RPMI8226 (cell line): ENCODE measurements at regions not wholly inside any gene's neighbourhood (a gene's known extent, or its start where the extent isn't known, plus 50 kb on each side); places are given as distances from the start of the nearest gene placed in this dataset.

Experiments
- DNase-seq: peaks from one replicate; pipeline ENCODE4 v3.0.0-alpha.2; 2015

GRCh38 chr4:65102419-65102818 is 567.9 kb downstream of the EPHA5 start:
- DNase-seq = no peak

DNA sequence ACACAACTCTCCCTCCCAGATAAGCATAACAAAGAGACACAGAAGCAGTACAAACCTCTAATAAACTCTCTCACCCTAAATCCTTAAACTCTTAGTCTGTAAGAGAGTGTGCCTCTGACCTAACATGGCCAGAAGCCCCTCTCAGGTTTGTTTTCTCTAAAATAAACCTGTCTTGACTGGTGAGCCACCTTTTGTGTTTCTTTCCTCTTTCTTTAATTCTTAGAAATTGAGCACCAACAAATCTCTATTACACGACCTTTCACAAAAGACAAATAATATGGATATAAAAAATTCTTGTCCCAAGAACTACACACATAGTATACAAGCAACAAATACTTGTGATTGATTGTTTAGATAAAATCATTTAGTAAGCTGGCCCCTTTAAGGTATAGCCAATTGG is 573.7 kb downstream of the EPHA5 start:
- DNase-seq = no peak

DNA sequence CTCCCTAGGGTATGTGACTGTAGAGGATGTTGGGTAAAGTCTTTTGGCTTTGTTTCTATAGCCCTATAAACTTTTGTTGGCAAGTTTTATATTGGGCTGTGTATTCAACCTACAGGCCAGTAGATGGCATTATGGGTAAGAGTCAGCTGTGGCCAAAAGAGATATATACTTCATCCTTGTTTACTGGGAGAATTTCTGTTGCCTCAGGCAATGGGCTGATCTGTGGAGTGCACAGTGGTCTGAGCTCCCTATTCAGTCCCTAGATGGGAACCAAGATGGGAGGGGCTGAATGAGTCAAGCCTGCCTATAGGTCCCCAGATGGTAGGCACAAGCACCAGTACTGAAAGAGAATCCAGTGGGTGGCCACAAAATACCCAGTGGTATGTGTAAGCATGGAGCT is 580.6 kb downstream of the EPHA5 start:
- no peak for DNase-seq

GRCh38 chr4:65083076-65083475 is 587.2 kb downstream of the EPHA5 start:
- DNase-seq = no peak

DNA sequence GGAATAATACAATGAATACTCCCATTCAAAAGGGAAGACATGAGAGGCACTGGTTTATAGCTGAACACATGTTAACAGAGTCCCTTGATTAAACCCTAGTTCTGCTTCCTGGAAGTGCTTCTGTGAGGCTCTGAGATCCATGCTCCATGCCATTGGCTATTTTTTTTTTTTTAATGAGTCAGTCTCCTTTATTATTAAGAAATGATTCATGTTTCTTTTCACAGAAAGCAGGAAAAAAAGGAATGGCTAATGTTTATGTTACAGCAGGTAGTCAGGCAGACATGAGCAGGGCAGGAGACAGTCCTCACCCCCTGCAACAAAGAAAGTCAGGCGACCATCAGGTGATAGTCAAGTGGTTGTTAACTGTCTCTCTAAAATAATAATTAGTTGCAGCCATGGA is 598.7 kb downstream of the EPHA5 start:
- DNase-seq = no peak

DNA sequence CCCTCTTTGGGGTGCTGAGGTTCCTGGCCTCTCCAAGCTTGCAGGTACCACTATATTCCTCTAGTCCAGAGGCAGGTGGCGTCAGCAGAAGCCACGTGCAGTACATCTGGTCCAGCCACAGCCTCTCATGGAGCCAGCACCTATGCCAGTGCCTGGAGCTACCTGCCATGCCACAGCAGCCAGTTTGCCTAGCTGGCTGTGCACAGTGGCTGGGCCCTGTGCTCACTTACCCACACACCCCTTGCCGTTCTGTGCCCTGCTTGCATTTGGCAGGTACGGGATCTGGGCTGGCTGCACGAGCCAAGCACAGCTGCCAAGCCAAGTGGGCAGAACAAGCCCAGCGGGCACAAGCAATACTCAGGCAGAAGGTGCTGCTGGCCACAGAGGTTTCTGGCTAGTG is 601.1 kb downstream of the EPHA5 start:
- DNase-seq = no peak

DNA sequence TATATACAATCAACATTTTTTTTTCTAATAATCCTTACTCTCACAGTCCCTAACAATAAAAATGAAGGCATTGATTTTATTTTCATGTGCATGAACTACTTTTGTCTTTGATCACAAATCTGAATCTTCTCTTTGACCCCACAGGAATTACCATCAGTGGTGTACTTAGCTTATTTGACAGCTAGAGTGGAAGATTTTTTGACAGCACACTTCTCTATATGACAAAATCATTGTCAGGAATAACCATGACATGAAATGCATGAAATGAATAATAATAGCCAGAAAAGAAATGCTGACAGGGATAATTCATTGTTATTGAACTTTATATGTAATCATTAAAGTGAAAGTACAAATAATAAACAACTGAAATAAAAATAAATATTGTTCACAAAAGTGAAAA is 604.2 kb downstream of the EPHA5 start:
- no peak for DNase-seq

DNA sequence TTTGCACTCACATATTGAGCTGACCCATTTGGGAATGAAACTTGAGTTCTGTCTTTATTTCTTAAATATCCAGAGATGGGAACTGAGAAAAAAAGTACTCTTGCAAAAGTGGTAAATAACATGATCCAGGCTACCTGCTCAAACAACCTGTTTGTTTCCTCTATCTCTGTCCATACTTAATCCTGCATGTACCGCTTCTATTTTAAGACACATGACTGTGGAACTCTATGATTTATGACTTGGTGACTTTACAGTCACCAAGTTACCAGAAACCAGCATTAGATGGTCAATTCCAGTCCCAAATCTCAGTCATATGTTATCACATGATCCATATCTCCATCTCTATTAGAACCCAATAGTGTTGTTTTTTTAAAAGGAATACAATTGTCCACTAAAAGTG is 606.7 kb downstream of the EPHA5 start:
- no peak for DNase-seq

GRCh38 chr4:65050786-65051185 is 619.5 kb downstream of the EPHA5 start:
- DNase-seq = no peak

DNA sequence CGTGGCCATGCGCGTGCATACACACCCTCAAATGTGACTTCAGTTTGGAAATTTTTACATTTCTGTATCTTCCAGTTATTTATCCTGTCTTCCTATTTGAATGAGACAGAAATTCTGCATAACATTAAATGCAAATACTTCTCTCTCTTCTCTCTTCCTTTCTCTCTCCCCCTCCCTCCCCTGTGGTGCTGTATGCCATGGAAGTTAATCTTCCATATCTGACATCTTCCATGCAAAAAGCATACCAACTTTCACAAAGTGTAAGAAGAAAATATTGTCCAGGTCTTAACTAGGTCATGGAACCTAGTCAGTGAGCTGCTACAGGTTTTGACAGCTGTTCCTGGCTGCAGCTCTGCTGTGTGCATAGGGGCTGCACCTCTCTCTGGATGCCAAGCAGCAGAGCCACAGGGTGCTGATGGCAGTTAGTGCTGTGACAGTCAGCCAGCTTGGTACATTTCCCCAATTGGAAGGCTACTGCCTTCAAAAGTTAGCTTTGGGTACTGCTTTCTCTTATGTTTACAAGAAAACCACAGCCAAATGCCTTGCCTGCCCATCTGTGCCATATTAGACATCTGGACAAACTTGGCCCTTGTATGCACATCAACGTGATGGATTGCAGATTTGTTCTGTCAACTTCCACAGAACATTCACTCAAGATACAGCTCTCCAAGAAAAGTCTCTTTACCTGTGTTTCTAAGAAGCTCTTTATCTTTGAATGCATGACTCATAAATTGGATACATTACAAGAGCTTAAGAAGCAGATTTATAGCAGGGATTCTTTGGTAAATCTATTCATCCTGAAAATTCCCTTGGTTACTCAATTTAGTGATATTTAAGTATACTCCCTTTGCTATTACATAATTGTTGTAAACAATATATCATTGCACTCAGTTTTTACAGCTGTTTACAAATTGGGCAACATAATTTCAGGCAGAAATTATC is 623.8 kb downstream of the EPHA5 start:
- no peak for DNase-seq

DNA sequence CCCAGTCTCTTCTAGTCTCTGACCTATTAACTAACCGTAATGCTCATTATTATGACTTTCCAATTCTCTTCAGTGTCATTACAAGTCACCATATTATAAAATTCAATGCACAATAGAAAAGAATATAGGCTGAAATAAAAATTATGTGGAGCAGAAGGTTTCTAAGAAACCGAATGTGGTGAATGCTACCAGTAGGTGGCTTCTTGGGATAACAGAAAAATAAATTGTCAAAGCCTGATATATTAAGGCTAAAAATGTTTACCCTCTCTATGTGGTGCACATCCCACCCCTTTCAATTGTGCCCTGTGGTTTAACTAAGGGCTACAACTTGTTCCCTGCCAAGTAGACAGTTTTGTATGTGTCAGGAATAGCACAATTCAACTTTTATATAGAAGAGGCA is 624.6 kb upstream of the TECRL start:
- no peak for DNase-seq

DNA sequence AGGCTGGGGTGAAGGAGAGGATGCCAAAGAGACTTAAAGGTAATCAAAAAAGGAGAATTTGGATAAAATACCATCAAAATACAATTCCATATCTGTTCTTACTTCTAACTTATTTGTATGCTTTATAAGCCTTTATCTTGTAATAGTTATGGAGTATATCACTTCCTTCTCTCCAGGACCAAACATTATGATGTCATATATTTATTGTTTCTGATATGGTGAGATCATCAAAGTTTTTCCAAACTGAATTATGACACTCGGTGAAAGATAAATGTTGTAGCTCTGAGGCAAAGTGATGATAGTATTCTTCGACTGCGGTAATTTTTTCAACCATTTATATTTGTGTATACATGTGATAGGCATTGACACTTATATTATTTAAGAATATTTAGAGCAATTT is 619.3 kb upstream of the TECRL start:
- no peak for DNase-seq

GRCh38 chr4:65023883-65024670 is 614.8 kb upstream of the TECRL start:
- DNase-seq = no peak

DNA sequence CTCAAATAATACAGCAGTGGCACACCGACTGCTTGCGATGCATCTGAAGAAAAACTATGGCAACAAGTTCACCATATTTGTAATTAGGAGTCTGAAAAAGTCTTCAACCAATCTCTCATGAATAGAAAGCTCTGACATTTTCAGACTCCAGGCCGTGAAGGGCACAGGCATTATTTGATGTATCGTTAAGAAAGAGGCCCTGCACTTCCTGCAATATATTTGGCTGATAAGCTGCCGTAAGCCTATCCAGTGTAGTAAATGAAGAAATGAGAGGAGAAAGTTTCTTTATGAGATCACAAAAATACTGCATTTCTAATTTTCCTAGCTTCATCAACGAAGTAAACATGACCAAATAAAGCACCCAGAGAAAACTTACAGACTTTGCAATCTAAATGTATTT is 613.8 kb upstream of the TECRL start:
- no peak for DNase-seq

DNA sequence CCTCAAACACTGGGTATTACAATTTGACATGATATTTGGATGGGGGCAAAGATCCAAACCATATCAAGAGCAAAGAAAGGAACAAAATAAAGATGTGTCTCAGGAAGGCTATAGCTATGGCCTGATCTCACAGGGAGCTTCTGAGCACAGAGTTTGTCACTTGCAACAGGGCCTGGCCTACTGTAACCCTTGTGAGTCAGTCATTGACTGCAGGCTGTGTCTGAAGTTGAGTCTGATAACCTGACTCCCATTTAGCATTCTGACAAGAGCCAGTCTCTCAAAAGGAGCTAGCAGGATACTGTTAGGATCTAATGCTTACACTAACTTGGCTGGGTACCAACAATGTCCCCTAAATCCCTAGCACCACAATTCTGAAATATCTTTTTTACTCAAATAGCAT is 612.5 kb upstream of the TECRL start:
- no peak for DNase-seq

- DNase-seq = no peak
These were observed 611.9 kb upstream of the TECRL start for GRCh38 chr4:65021149-65021548.

DNA sequence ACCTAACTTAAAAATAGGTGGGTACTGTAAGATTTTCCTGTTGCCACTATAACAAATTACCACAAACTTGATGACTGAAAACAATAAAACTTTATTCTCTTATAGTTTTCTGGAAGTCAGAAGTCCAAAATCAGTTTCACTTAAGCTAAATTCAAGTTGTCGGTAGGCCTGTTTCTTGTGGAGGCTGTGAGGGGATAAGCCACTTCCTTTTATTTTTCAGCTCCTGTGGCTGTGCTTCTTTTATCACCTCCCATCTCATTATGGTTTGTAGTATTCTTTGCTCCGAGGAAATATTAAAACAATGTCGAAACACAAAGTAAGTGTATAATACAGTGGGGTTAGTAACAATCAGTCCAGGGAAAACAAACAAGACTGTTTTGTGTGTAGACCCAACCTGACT is 610.5 kb upstream of the TECRL start:
- no peak for DNase-seq

GRCh38 chr4:65018313-65018712 is 609.1 kb upstream of the TECRL start:
- DNase-seq = no peak

DNA sequence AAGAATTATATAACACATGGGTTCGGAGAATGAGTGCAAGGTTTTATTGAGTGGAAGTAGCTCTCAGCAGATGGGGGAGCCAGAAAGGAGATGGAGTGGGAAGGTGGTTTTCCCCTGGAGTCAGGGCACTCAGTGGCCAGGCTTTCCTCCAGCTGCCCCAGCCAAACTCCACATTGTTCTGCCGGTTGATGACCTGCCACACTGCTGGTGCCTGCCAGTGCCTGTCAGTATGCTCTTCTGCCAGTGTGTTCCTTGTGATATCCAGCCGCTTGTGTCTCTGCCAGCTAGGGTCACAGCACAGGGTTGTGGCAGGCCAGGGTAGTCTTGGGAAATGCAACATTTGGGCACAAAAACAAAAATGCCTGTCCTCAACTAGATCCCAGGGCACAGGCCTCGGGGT is 604.8 kb upstream of the TECRL start:
- DNase-seq = no peak

GRCh38 chr4:65007841-65008439 is 598.7 kb upstream of the TECRL start:
- DNase-seq = peak; percentile 28

DNA sequence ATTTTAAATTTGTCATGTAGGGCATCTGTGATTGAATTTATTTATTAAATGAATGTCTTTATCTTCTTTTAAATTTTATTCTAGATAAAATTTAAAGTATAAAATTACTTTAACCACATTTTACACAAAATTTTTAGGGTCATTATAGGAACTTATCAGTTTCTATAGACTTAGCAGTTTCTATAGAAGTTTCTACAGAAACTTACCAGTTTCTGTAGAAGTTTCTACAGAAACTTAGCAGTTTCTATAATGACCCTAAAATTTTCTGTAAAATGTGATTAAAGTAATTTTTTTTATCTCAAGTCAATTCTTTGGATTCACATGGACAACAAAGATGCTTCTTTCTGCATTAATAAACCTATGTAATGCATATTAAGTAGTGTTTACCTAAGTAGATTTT is 565.9 kb upstream of the TECRL start:
- DNase-seq = no peak

GRCh38 chr4:64969081-64969480 is 559.8 kb upstream of the TECRL start:
- no peak for DNase-seq

GRCh38 chr4:64967286-64967685 is 558.0 kb upstream of the TECRL start:
- no peak for DNase-seq

DNA sequence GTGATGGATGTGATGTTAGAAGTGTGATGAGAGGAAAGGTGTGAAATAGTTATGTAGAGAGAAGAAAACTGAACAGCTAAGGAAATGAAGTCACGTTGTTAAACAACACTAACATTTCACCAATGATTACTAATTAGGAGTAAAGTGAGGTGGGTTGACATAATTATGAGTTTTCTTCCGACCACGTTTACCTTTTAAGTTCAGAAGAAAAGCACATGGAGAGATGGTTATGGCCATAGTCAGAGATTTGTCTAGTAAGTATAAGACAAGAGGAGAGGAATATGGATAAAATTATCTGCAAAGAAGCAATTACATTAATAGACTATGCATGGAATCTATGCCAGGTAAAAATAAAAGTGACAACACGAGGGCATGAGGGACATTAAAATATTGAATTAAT is 551.3 kb upstream of the TECRL start:
- DNase-seq = no peak
